GM19455 (cell line): ENCODE measurements at regions not wholly inside any gene's neighbourhood (a gene's known extent, or its start where the extent isn't known, plus 50 kb on each side); places are given as distances from the start of the nearest gene placed in this dataset.
"Not testable (repeated sequence)": the region's sequence is repeated elsewhere in the genome, so short reads cannot be mapped to it uniquely, and the experiment has no call there.

ENCODE experiments used
- ATAC-seq: cut with Tn5 transposase; IDR thresholded peaks from one replicate; pipeline ENCODE4 v1.9.1; 2021; ENCODE audit not compliant: unreplicated experiment

DNA sequence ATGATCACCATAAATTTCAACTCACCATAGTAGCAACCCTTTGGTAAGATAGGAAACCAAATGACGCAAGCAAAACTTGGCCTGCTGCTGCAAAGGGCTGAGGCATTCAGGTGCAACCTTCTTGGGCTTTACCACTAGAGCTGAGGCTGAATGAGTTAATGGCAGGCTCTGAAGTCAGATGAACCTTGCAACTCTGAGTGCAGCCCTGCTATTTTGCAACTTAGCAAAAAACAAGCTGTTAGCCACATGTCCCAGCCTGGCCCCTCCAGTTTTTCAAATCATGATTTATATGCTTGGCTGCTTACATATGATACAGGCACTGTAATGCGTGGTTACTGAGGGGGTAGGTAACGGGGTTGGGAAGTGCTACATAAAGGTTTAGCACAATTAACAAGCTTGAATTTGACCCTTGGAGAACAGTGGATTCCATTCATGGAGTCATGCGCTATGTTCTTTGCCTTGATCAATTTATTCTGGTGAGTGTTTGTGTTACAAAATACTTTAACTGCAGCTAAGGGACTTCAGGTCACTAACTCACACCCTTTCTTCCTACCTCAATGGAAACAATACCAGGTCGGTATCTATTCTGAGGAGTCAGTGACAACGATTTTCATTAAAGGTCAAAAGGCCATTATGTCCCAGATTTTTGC is 80.5 kb upstream of the PPARGC1A start:
- no peak for ATAC-seq

- no peak for ATAC-seq
These were observed 79.8 kb upstream of the PPARGC1A start for GRCh38 chr4:23969635-23970145.

DNA sequence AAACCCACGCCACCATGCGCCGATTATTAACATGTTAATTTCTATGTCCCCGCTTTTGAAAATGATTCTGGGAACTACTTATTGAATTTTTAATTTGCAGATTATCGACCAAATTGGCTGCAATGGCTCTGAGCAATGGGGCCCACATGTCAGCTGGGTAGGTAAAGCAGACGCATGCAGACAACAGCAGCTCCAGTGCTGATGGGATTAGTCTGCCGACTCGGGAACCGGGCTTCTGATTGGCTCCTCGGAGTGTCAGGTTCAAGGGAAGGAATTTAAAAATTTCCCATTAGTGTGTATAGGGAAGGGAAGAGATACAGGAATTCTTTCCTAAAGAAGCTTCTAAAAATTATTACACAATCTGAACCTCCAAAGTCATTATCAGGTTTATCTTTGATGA is 77.4 kb upstream of the PPARGC1A start:
- no peak for ATAC-seq

DNA sequence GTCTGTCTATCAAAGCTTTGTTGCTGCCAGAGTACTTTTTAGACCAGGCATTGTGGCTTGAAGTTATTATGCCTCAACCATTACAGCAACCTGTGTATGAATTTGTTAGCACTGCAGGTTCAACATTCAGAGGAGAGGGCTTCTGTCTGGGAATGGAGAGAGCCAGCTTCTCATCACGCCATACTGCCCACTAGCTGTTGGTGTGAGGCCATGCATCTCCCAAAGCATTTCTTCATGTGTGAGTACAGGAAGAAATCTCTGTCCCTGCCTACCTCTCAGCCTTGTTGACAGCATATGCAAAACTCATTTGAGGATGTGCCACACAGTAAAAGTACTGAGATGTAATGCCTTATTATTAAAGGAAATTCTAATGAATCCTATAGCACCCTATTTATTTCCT is 76.9 kb upstream of the PPARGC1A start:
- no peak for ATAC-seq

DNA sequence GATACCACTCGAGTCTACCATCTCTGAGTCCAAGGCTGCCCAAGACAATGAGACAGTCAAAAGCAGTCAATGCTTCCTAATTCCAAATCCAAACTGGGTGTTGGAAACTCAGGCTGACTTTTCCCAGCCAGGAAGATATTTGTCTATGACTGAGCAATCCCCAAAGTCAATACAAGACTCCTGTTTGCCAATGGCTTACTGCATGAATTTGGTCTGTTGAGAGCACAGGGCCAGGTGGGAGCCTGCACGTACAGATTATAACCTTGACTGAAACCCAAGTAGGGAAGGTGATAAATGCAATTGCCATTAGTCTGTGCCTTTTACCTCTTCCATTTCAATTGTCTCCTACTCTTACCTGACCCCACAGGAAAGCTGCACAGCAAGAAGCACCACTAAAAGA is 72.6 kb upstream of the PPARGC1A start:
- ATAC-seq, result no peak

DNA sequence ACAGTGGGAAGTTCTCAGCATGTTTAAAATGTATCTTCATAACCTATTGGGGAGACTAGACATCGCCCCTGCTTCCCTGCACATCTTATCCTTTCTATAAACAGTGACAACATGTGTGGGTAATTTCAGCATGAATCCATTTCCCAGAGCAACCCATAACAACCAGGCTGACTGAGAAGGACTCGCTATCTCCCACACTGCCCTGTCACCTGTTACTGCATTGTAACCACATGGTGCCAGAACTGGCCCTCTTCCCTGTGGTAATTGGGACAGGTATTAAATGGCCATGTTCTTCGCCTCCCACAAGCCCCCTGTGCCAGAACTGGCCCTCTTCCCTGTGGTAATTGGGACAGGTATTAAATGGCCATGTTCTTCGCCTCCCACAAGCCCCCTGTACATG is 71.5 kb upstream of the PPARGC1A start:
- not testable (repeated sequence) for ATAC-seq

DNA sequence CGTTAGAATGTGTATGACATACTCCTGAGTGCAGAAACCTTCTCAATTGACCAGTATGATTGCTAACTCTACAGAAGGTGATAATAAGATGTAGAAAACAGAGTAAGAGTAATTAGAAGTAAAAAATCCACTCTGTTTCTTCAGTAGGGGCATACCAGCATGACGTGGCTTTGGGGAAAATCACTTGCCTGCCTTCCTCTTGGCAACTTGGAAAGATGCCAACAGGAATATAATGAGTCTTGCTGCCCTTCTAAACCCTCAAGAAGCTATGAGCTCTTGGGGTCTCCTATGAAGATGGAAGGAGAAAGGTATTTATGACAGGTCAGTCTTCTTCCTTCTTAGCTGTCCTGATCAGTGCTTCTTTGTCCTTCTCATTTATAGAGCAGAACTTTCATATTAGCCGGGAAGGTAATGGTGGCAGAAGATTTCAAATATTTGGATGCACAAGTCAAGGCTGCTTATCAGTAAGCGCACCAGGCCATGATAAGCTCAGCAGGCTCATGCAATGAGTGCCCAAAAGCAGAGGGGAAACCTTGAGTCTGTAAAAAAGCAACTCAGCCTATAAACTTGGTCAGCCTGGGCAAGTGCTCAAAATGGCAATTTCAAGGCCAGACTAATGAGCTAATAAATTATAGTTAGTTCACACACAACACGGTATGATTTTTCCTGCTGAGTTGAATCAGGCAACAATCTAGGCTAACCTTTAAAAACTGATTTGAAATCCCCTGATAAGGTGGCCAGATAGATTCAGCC is 69.7 kb upstream of the PPARGC1A start:
- no peak for ATAC-seq

- ATAC-seq, result no peak
These were observed 68.9 kb upstream of the PPARGC1A start for GRCh38 chr4:23958749-23959148.

- ATAC-seq, result no peak
These were observed 67.6 kb upstream of the PPARGC1A start for GRCh38 chr4:23957465-23957864.

DNA sequence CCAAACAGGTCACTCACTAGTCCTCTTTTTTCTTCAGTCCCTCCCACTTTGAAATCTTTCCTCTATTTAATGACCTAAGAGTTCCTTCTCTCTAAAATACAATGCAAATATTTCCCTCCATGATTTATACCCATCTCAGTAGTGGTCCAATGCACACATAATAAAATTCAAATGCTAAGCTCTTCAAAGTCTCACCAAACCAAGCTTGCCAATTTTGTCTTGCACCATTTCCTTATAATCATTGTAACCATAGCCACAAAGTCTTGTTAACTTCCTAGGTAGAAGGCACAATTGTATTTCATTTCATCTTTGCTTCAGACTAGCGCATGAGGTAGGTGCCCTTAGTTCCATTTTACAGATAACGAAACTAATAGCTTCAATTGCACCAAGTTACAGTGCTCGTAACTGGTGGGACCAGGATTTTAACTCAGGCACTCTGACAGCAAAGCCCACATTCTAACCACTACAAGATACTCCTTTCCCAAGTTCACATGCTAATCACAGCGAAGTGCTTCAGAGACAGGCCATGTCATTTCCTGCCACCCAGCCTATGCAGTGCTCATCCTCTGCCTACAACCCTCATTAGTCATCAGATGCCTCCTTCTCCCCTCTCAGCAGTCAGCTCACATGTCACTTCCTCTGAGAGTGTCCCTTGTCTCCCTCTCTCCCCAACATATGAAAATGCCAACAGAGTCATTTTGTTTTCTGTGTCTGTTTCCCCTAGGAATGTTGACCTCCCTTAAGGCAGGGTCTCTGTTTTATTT is 66.9 kb upstream of the PPARGC1A start:
- ATAC-seq, result no peak

DNA sequence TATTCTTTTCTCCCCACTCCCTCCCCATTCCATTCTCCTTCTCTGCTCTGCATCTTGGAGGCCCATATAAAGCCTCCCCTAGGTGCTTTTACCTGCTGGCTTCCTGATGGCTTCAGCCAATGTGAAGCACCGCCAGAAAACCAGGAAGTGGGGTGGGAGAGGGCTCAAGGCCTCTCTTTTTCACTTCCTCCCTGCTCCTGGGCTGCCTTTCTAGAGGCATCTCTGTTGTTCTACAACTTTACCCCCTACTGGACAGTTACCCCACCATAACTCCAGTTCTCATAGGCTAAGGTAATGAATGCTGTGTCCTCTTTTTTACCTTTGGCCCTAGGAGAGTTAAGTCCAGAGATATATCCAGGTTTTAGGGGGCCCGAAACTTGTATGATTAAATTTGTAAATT is 62.4 kb upstream of the PPARGC1A start:
- no peak for ATAC-seq

- ATAC-seq, result no peak
These were observed 58.0 kb upstream of the PPARGC1A start for GRCh38 chr4:23947826-23948225.

GRCh38 chr4:23946299-23946698 is 56.5 kb upstream of the PPARGC1A start:
- ATAC-seq, result no peak

GRCh38 chr4:23945451-23946017 is 55.7 kb upstream of the PPARGC1A start:
- ATAC-seq, result no peak

DNA sequence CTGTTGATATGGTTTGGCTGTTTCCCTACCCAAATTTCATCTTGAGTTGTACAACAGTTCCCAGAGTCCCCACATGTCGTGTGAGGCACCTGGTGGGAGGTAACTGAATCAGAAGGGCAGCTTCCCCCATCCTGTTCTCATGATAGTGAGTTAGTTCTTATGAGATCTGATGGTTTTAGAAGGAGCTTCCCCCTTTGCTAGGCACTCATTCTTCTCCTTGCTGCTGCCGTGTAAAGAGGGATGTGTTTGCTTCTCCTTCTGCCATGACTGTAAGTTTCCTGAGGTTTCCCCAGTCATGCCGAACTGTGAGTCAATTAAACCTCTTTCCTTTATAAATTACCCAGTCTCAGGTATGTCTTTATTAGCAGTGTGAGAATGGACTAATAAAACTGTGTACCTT is 54.7 kb upstream of the PPARGC1A start:
- ATAC-seq, result not testable (repeated sequence)

GRCh38 chr4:23943478-23943877 is 53.6 kb upstream of the PPARGC1A start:
- no peak for ATAC-seq

GRCh38 chr4:23942471-23942870 is 52.6 kb upstream of the PPARGC1A start:
- ATAC-seq, result no peak
